Heart right ventricle (tissue), 16 donors: ENCODE measurements at regions not wholly inside any gene's neighbourhood (a gene's known extent, or its start where the extent isn't known, plus 50 kb on each side); places are given as distances from the start of the nearest gene placed in this dataset.

Experiments used
- ATAC-seq, 8 donors: fragments of 200-7000 bp; cut with Tn5 transposase; one replicate each; pipeline ENCODE4 v1.9.1; 2020; ENCODE audit warnings: mild to moderate bottlenecking in 8 of 8, moderate library complexity in 8 of 8, moderate number of reproducible peaks in 1 of 8
- DNase-seq, 2 donors: peaks; one replicate each; pipeline ENCODE4 v3.0.0-alpha.2; 2020
- H3K27ac ChIP-seq, 10 donors: fragments of 200-600 bp; sonication (generic) in 2 of 10; one replicate each; pipeline versions ENCODE4 v1.5.0 to v1.8.0; 2020 to 2022; ENCODE audit warnings: mild to moderate bottlenecking in 3 of 10
- H3K27me3 ChIP-seq, 7 donors: fragments of 200-600 bp; one replicate each; pipeline ENCODE4 v1.8.0; 2021 to 2022; ENCODE audit warnings: mild to moderate bottlenecking in 2 of 7
- H3K36me3 ChIP-seq, 9 donors: fragments of 200-600 bp; sonication (generic) in 1 of 9; one replicate each; pipeline versions ENCODE4 v1.5.0 to v1.8.0; 2020 to 2022; ENCODE audit warnings: mild to moderate bottlenecking in 2 of 9
- H3K4me1 ChIP-seq, 9 donors: fragments of 200-600 bp; sonication (generic) in 1 of 9; one replicate each; pipeline versions ENCODE4 v1.5.0 to v1.8.0; 2020 to 2022; ENCODE audit warnings: mild to moderate bottlenecking in 4 of 9
- H3K4me3 ChIP-seq, 10 donors: fragments of 200-600 bp; sonication (generic) in 2 of 10; one replicate each; pipeline versions ENCODE4 v1.5.0 to v1.8.0; 2020 to 2022; ENCODE audit warnings: mild to moderate bottlenecking in 7 of 10, moderate library complexity in 2 of 10
- H3K9me3 ChIP-seq, 11 donors: fragments of 200-600 bp in 10 of 11; sonication (generic) in 2 of 11; one replicate each; pipeline versions ENCODE4 v1.5.0 to v1.8.0; 2013 to 2022; ENCODE audit warnings: mild to moderate bottlenecking in 2 of 11, control low read depth in 1 of 11, moderate library complexity in 1 of 11
- WGBS, 2 donors: extraction: QIAGEN DNeasy Blood & Tissue Kit; methylation state at CpG; one replicate each; pipeline ENCODE4 v1.1.7; 2013; ENCODE audit warnings: inconsistent platforms in 1 of 2; 5-methylcytosine and 5-hydroxymethylcytosine counted together
- intact Hi-C, 10 donors: fragments of 100-400 bp; cut with DNase I; formaldehyde crosslinking; loops; one replicate each; pipeline versions ENCODE4 v1.11.1 to v1.14.2; 2022
- TF ChIP-seq, protein P1 (sequence below), 9 donors: fragments of 200-600 bp; sonication (generic) in 2 of 9; IDR thresholded peaks; one replicate each; pipeline versions ENCODE4 v1.5.0 to v1.8.0; 2021 to 2022; ENCODE audit warnings: antibody characterized with exemption in 9 of 9, mild to moderate bottlenecking in 5 of 9, moderate library complexity in 1 of 9
- donor health status: Arrhythmogenic right ventricular cardiomyopathy.
- donor health status: ischemic (EF 13 %, LVEDD 7.1; RV severe dilation, severe dysfunction).
- donor health status: healthy with polysubstance abuse.
- donor health status: DM: no; HTN: yes; CAD: no.
- donor health status: DM: no; HTN: no; CAD: no.
- donor health status: ischemic (EF 25% LVEDD 6.9; RV normal size, moderate dysfunction).
- donor health status: ischemic (EF 25% LVEDD 5.7; RV mildly dilated, moderate dysfunction).
- donor health status: healthy.
- donor health status: DM: yes; HTN: yes; CAD: no.
- donor health status: Ischemic cardiomyopathy.
- donor health status: ischemic (EF 35%, LVEDD 5.7; RV mildly dilated, moderate dysfunction).
- donor health status: nonischemic (EF 11% LVEDD 7.7; RV severe dilation, severe dysfunction).
- donor health status: DM: yes; HTN: yes; CAD: no.
- donor health status: PGD.
- donor health status: ischemic (EF 29% LVEDD 5.4; RV normal size, mild dysfunction).
- donor health status: nonischemic (EF 23%, LVEDD 6.1; RV moderate dilation, normal function).

DNA sequence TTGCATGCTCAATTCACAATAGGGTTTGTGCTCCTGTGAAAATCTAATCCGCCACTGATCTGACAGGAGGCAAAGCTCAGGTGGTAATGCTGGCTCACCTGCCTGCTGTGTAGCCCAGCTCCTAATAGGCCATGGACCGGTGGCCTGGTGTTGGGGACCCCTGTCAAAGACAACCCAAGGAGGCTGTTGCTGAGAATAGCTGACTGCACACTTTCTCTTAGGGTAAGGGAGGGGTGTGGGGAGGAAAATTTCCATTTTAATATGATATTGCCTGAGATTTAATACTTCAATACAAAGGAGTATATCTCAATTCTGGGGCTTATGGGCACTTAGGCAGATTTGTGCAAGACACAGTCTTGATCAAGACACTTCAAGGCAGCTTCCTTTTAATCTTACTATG, 105.8 kb downstream of the ALDH8A1 start:
- no peaks in the 10 kb centered on the region for H3K36me3 ChIP-seq
- no peaks in the 10 kb centered on the region for H3K9me3 ChIP-seq
- TF ChIP-seq, protein P1, sequence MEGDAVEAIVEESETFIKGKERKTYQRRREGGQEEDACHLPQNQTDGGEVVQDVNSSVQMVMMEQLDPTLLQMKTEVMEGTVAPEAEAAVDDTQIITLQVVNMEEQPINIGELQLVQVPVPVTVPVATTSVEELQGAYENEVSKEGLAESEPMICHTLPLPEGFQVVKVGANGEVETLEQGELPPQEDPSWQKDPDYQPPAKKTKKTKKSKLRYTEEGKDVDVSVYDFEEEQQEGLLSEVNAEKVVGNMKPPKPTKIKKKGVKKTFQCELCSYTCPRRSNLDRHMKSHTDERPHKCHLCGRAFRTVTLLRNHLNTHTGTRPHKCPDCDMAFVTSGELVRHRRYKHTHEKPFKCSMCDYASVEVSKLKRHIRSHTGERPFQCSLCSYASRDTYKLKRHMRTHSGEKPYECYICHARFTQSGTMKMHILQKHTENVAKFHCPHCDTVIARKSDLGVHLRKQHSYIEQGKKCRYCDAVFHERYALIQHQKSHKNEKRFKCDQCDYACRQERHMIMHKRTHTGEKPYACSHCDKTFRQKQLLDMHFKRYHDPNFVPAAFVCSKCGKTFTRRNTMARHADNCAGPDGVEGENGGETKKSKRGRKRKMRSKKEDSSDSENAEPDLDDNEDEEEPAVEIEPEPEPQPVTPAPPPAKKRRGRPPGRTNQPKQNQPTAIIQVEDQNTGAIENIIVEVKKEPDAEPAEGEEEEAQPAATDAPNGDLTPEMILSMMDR (IDR thresholded peaks at IDR 0.05): no peak
- intact Hi-C loops: no loop called here
- H3K4me3 ChIP-seq: no peak overlapping the region
- DNase-seq (no peak), ATAC-seq (no peak)
- no peaks in the 10 kb centered on the region for H3K27me3 ChIP-seq
- H3K27ac ChIP-seq: no peak overlapping the region
- H3K4me1 ChIP-seq: no peaks in the 10 kb centered on the region
- 98% methylated on average over 2 of the region's 2 CpGs for WGBS, 2 donors

DNA sequence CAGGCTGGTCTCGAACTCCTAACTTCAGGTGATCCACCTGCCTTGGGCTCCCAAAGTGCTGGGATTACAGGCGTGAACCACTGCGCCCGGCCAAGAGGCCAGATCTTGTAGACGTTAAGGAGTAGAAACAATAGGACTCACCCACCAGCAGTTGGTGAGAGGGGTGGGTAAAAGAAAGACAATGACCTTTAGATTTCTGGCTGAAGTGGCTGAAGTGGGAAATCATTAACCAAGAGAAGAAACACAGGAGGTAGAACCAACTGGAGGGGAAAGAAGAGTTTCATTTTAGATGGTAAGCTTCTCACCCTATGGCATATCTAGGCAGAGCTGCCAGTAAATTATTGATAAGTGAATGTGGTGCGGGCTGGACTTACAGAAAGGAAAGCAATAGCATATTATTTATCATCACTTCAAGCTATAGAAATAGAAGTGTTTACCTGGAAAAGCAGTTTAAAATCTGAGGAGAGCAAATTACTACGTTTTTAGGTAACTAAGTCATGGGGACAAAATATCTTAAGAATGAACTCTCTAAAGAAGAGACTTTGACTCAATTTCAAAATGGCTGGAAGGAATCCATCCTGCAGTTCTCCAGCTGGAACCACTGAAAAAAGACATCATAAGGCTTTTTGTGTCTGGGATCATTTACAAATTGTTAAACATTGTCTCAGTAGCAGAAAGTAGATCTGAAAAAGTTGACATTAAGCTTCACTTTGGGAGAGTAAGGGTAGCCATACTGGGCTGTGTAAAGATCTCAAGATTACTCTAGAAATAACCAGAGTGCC, 109.6 kb downstream of the ALDH8A1 start:
- 85 to 88% methylated on average over 7 of the region's 7 CpGs for WGBS, 2 donors
- Histone ChIP-seq H3K27me3 (no peaks in the 10 kb centered on the region), H3K36me3 (no peaks in the 10 kb centered on the region), H3K4me1 (peaks cover 0 to 4% (median 0%) of the 10 kb centered on the region in 9 donors), H3K4me3 (no peak overlapping the region), H3K27ac (no peak overlapping the region), H3K9me3 (no peaks in the 10 kb centered on the region)
- DNase-seq: no peak
- intact Hi-C loops: no loop called here
- TF ChIP-seq, protein P1 (IDR thresholded peaks at IDR 0.05): no peak
- ATAC-seq: no peak

- ATAC-seq (peak in 4 of 8 donors; percentile 33 to 72 (median 48)), DNase-seq (no peak)
- intact Hi-C loops: no loop called here
- Histone ChIP-seq H3K27ac (peak overlapping the region in 1 of 10 donors; percentile 20), H3K4me3 (no peak overlapping the region), H3K4me1 (peaks cover 0 to 4% (median 0%) of the 10 kb centered on the region in 9 donors), H3K27me3 (no peaks in the 10 kb centered on the region), H3K36me3 (no peaks in the 10 kb centered on the region), H3K9me3 (no peaks in the 10 kb centered on the region)
- TF ChIP-seq, protein P1 (IDR thresholded peaks at IDR 0.05): no peak
- 43 to 56% methylated on average over 2 of the region's 2 CpGs for WGBS, 2 donors
Observed at GRCh38 chr6:134835993-134836392, 113.9 kb downstream of the ALDH8A1 start.

DNA sequence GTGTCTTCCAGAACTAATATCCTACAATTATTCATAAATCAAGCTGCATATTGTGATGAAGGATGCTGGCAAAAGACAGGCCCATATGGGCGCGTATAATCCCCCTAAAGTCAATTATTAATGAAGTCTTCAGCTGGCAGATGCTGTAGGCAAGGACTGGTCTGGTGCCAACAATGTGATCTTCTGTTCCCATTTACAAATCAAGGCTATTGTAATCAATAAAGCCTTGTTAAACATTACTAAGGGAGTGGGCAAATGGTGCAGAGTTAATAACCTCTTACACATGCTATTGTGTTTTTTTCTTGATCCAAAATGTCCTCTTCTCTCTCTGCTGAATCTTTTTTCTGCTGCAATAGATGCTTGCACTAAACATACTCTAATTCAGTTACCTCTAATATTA, 119.0 kb downstream of the ALDH8A1 start:
- Histone ChIP-seq H3K4me3 (no peak overlapping the region), H3K27ac (no peak overlapping the region), H3K9me3 (no peaks in the 10 kb centered on the region), H3K36me3 (no peaks in the 10 kb centered on the region), H3K4me1 (peaks cover 0 to 11% (median 6%) of the 10 kb centered on the region in 9 donors), H3K27me3 (no peaks in the 10 kb centered on the region)
- intact Hi-C loops: no loop called here
- ATAC-seq: no peak
- TF ChIP-seq, protein P1 (IDR thresholded peaks at IDR 0.05): no peak
- WGBS, 2 donors: 89 to 95% methylated on average over 2 of the region's 2 CpGs
- no peak for DNase-seq
